ENCODE measurements at regions not wholly inside any gene's neighbourhood (a gene's known extent, or its start where the extent isn't known, plus 50 kb on each side); places are given as distances from the start of the nearest gene placed in this dataset.

DNA sequence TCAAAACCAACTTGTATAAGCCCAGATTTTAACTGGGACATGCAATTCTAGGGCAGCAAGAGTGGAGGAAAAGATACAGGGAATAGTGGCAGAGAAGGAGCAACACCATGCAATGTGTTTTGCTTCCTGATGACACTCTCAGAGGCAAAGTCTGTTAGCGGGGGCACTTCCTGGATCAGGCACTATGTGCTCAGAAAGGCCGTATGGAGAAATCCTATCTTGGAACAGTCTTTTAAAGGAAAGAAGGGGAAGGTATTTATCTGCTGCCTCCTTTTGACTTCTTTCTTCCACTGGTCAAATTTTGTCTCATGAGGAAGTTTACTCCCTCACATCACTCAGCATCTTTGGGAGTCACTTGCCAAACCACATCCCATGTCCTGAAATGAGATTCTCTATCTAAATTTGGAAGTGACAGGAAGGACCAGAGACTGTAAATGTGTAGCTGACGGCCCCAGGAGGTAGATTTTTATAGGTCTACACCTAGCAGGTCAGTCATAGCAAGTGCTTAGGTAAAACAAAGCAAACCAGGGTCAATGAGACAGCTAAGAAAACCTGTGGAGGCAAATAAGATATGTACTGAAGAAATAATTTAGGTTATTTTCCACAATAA, 91.7 kb upstream of the ELOVL5 start:
- H3K9me3 ChIP-seq (ENCODE audit: insufficient read depth, low read depth), result no peaks in the 10 kb centered on the region
- H3K4me2 ChIP-seq, result no peak overlapping the region
- no peaks in the 10 kb centered on the region for H3K36me3 ChIP-seq (ENCODE audit: low read depth)
- ChIA-PET POLR2A (ENCODE audit: unreplicated experiment) (no interaction called here), CTCF (no interaction called here)
- no peak overlapping the region for H3K27ac ChIP-seq
- DNase-seq, result no peak
- H3K4me1 ChIP-seq (replicated peaks; ENCODE audit: insufficient read depth), result no peaks in the 10 kb centered on the region
- TF ChIP-seq EZH2 (IDR thresholded peaks at IDR 0.05; ENCODE audit: low read depth), result no peak
- TF ChIP-seq, protein P1, sequence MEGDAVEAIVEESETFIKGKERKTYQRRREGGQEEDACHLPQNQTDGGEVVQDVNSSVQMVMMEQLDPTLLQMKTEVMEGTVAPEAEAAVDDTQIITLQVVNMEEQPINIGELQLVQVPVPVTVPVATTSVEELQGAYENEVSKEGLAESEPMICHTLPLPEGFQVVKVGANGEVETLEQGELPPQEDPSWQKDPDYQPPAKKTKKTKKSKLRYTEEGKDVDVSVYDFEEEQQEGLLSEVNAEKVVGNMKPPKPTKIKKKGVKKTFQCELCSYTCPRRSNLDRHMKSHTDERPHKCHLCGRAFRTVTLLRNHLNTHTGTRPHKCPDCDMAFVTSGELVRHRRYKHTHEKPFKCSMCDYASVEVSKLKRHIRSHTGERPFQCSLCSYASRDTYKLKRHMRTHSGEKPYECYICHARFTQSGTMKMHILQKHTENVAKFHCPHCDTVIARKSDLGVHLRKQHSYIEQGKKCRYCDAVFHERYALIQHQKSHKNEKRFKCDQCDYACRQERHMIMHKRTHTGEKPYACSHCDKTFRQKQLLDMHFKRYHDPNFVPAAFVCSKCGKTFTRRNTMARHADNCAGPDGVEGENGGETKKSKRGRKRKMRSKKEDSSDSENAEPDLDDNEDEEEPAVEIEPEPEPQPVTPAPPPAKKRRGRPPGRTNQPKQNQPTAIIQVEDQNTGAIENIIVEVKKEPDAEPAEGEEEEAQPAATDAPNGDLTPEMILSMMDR (conservative IDR thresholded peaks at IDR 0.05), result no peak
- no peaks in the 10 kb centered on the region for H3K79me2 ChIP-seq (ENCODE audit: low read depth)
- H3K27me3 ChIP-seq (ENCODE audit: insufficient read depth, low read depth), result no peaks in the 10 kb centered on the region
- H3K9me2 ChIP-seq (ENCODE audit: insufficient read depth), result no peaks in the 10 kb centered on the region
- H2AFZ ChIP-seq, result no peak overlapping the region
- H3K4me3 ChIP-seq, result no peak overlapping the region
- BruUV-seq (replicated peaks), result no TSS peak
- intact Hi-C loops (cut with micrococcal nuclease; ENCODE audit: unreplicated experiment), result no loop called here
- no peaks in the 10 kb centered on the region for H3F3A ChIP-seq (ENCODE audit: insufficient read depth, low read depth)
- H4K20me1 ChIP-seq (ENCODE audit: insufficient read depth), result no peaks in the 10 kb centered on the region

DNA sequence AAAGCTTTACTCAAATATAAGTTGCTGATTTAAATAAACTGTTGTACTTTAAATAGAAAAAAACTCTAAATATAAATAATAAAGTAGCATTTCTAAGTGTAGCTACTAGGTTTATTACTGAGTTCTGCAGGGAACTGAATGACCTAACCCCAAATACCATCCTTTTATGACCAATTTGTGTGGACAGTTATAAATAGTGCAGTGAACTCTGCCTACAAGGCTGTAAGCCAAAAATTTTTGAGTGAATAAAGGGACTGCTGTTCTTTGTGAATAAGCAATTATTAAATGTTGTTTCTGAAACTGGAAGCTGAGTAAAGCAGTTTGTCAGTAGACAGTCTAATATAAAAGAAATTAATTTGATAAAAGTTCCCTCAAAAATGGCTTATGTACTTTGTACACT, 90.8 kb upstream of the ELOVL5 start:
- CTCF ChIA-PET, result interaction anchor here (0.7 kb wide), 1 partner anchor 268 kb away, joined by 4 read pairs; no protein-coding TSS in a partner anchor
- intact Hi-C loops (cut with micrococcal nuclease; ENCODE audit: unreplicated experiment), result loop anchor here (5.0 kb wide), 1 partner anchor 147 kb away; no protein-coding TSS in a partner anchor
- POLR2A ChIA-PET (ENCODE audit: unreplicated experiment), result no interaction called here

DNA sequence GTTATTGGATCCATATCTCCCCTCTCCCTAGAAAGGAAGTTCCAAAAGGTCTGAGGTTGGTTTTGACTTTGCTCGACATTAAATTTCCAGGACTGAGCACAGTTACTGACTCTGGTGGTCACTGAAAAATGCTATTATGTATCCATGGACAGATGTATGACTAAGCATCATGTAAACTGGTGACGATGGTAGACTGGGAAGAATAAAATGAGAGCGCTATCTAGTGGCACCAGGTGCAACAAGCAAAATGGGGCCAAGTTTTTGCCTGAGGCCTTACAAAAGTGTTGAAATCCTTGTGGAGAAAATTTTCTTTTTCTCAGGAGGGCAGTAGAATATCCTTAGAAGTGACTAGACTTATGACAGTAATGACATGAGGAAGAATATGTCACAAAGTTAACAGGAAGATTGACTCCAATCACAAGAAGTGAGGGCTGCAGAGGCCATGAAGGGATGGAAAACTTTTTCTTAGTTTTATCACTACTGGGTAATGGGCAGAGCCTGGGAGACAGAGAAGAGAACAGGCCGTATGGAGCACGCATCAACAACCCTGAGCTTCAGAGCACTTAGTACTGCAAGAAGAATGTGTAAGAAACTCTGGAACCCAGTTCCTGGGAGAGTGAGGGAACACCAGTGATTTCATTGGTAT, 88.9 kb upstream of the ELOVL5 start:
- no peaks in the 10 kb centered on the region for H3K27me3 ChIP-seq (ENCODE audit: insufficient read depth, low read depth)
- H3K9me3 ChIP-seq (ENCODE audit: insufficient read depth, low read depth), result no peaks in the 10 kb centered on the region
- H3K4me3 ChIP-seq, result no peak overlapping the region
- no peak overlapping the region for H3K4me2 ChIP-seq
- H3K9me2 ChIP-seq (ENCODE audit: insufficient read depth), result no peaks in the 10 kb centered on the region
- peaks cover 15% of the 10 kb centered on the region for H3K4me1 ChIP-seq (replicated peaks; ENCODE audit: insufficient read depth)
- H3K36me3 ChIP-seq (ENCODE audit: low read depth), result no peaks in the 10 kb centered on the region
- TF ChIP-seq, protein P1 (conservative IDR thresholded peaks at IDR 0.05), result peak; percentile 72
- no peak for TF ChIP-seq EZH2 (IDR thresholded peaks at IDR 0.05; ENCODE audit: low read depth)
- POLR2A ChIA-PET (ENCODE audit: unreplicated experiment), result no interaction called here
- H3K79me2 ChIP-seq (ENCODE audit: low read depth), result no peaks in the 10 kb centered on the region
- intact Hi-C loops (cut with micrococcal nuclease; ENCODE audit: unreplicated experiment), result loop anchor here (1.0 to 5.0 kb wide), 6 partner anchors 47 to 333 kb away; partner anchors contain the start of gene ELOVL5
- CTCF ChIA-PET, result interaction anchor here (1.0 kb wide), 1 partner anchor 265 kb away, joined by 3 read pairs; no protein-coding TSS in a partner anchor
- BruUV-seq (replicated peaks), result no TSS peak
- H3F3A ChIP-seq (ENCODE audit: insufficient read depth, low read depth), result peaks cover 8% of the 10 kb centered on the region
- no peak overlapping the region for H3K27ac ChIP-seq
- peak; percentile 45 to 71 for DNase-seq
- H2AFZ ChIP-seq, result no peak overlapping the region
- H4K20me1 ChIP-seq (ENCODE audit: insufficient read depth), result no peaks in the 10 kb centered on the region

More for the DNA sequence above, 90.8 kb upstream of the ELOVL5 start:
- H3K4me2 ChIP-seq, result no peak overlapping the region
- no TSS peak for BruUV-seq (replicated peaks)
- no peaks in the 10 kb centered on the region for H3K4me1 ChIP-seq (replicated peaks; ENCODE audit: insufficient read depth)
- H3K27ac ChIP-seq, result no peak overlapping the region
- no peaks in the 10 kb centered on the region for H3K36me3 ChIP-seq (ENCODE audit: low read depth)
- H3K27me3 ChIP-seq (ENCODE audit: insufficient read depth, low read depth), result no peaks in the 10 kb centered on the region
- H3K9me3 ChIP-seq (ENCODE audit: insufficient read depth, low read depth), result no peaks in the 10 kb centered on the region
- DNase-seq, result no peak
- no peak overlapping the region for H3K4me3 ChIP-seq
- no peak overlapping the region for H2AFZ ChIP-seq
- TF ChIP-seq, protein P1 (conservative IDR thresholded peaks at IDR 0.05), result no peak
- no peak for TF ChIP-seq EZH2 (IDR thresholded peaks at IDR 0.05; ENCODE audit: low read depth)
- no peaks in the 10 kb centered on the region for H3F3A ChIP-seq (ENCODE audit: insufficient read depth, low read depth)
- H4K20me1 ChIP-seq (ENCODE audit: insufficient read depth), result no peaks in the 10 kb centered on the region
- no peaks in the 10 kb centered on the region for H3K9me2 ChIP-seq (ENCODE audit: insufficient read depth)
- no peaks in the 10 kb centered on the region for H3K79me2 ChIP-seq (ENCODE audit: low read depth)

Measured in PC-9 (cell line).